H1 (cell line): ENCODE measurements at regions not wholly inside any gene's neighbourhood (a gene's known extent, or its start where the extent isn't known, plus 50 kb on each side); places are given as distances from the start of the nearest gene placed in this dataset.

Experiments
- CTCF ChIA-PET: fragments of 300-600 bp; sonication (Branson Sonifier 250); formaldehyde crosslinking; loops from one replicate; lab custom pipeline; 2021; ENCODE audit not compliant: partially characterized antibody; lab: Charles Lee
- POLR2A ChIA-PET: fragments of 300-600 bp; sonication (Branson Sonifier 250); formaldehyde crosslinking; loops from one replicate; lab custom pipeline; 2021; ENCODE audit warnings: inconsistent platforms; ENCODE audit not compliant: partially characterized antibody; lab: Charles Lee
- DNase-seq, 2 experiments: peaks; one replicate each; pipeline versions ENCODE4 v3.0.0 to v3.0.0-alpha.2; 2010 to 2022; ENCODE audit warnings: low spot score in 2 of 2, low read depth in 1 of 2, mixed read lengths in 1 of 2
- FAIRE-seq: peaks from 2 replicates; lab custom pipeline; 2011; peaks lifted over from hg19 to GRCh38; lab: Jason Lieb, UNC
- H2AFZ ChIP-seq: 2 replicates; pipeline ENCODE4 v1.8.1; 2012; ENCODE audit warnings: low read length, inconsistent platforms
- H2AK5ac ChIP-seq: 2 replicates; pipeline ENCODE4 v1.6.1; 2013; ENCODE audit warnings: low read depth, low read length
- H2BK120ac ChIP-seq: replicated peaks from 2 replicates; pipeline ENCODE3; 2013; ENCODE audit warnings: low read depth, low read length, inconsistent platforms
- H2BK12ac ChIP-seq: 2 replicates; pipeline ENCODE4 v1.6.1; 2013; ENCODE audit warnings: low read depth, low read length
- H2BK15ac ChIP-seq: 2 replicates; pipeline ENCODE4 v1.6.1; 2013; ENCODE audit warnings: low read length
- H2BK20ac ChIP-seq: 2 replicates; pipeline ENCODE4 v1.6.1; 2013; ENCODE audit warnings: low read length
- H2BK5ac ChIP-seq: 2 replicates; pipeline ENCODE4 v1.6.1; 2013; ENCODE audit warnings: low read depth, low read length
- H3K14ac ChIP-seq: 2 replicates; pipeline ENCODE4 v1.6.1; 2013; ENCODE audit warnings: inconsistent platforms; ENCODE audit not compliant: insufficient read length
- H3K18ac ChIP-seq: 2 replicates; pipeline ENCODE4 v1.6.1; 2013; ENCODE audit warnings: low read length; ENCODE audit errors: extremely low read depth
- H3K23ac ChIP-seq: 2 replicates; pipeline ENCODE4 v1.6.1; 2013; ENCODE audit warnings: inconsistent platforms; ENCODE audit not compliant: insufficient read length
- H3K23me2 ChIP-seq: 2 replicates; pipeline ENCODE4 v1.6.1; 2013; ENCODE audit warnings: low read depth, low read length
- H3K27ac ChIP-seq: 2 replicates; pipeline ENCODE4 v1.6.1; 2011; ENCODE audit warnings: low read depth, low read length, inconsistent platforms
- H3K27me3 ChIP-seq, 4 experiments: replicated peaks in 1 of 4; 1 replicate in 1 of 4; 2 replicates in 3 of 4; pipeline versions ENCODE4 v1.6.1 to v1.8.1; 2011 to 2013; ENCODE audit warnings: low read length in 3 of 4, mild to moderate bottlenecking in 3 of 4, inconsistent platforms in 2 of 4, mixed read lengths in 2 of 4, moderate library complexity in 1 of 4; ENCODE audit not compliant: control insufficient read depth in 3 of 4, insufficient read depth in 3 of 4; ENCODE audit errors: extremely low read depth in 1 of 4
- H3K36me3 ChIP-seq, 4 experiments: 2 replicates each; pipeline versions ENCODE4 v1.6.1 to v1.8.1; 2011 to 2013; ENCODE audit warnings: mild to moderate bottlenecking in 4 of 4, low read length in 3 of 4, moderate library complexity in 2 of 4, control low read depth in 1 of 4, inconsistent platforms in 1 of 4; ENCODE audit not compliant: insufficient read depth in 4 of 4, control insufficient read depth in 2 of 4
- H3K4ac ChIP-seq: replicated peaks from 2 replicates; pipeline ENCODE3; 2013; ENCODE audit warnings: low read length, low read depth, mixed read lengths, inconsistent platforms; ENCODE audit not compliant: insufficient read length
- H3K4me1 ChIP-seq, 4 experiments: replicated peaks in 1 of 4; 1 replicate in 1 of 4; 2 replicates in 3 of 4; pipeline versions ENCODE4 v1.6.1 to v1.8.1; 2011 to 2013; ENCODE audit warnings: low read length in 3 of 4, inconsistent platforms in 2 of 4, mixed read lengths in 1 of 4; ENCODE audit not compliant: insufficient read depth in 4 of 4, control insufficient read depth in 3 of 4
- H3K4me2 ChIP-seq, 2 experiments: 2 replicates each; pipeline versions ENCODE4 v1.6.1 to v1.8.1; 2011 to 2013; ENCODE audit warnings: low read depth in 2 of 2, low read length in 2 of 2, control low read depth in 1 of 2, inconsistent platforms in 1 of 2, mild to moderate bottlenecking in 1 of 2; ENCODE audit not compliant: insufficient read depth in 1 of 2
- H3K4me3 ChIP-seq, 4 experiments: fragments of 200-600, 300-600 bp in 1 of 4; sonication (generic), shearing (Covaris generic), sonication (Bioruptor Twin) in 1 of 4; 2 replicates each; pipeline versions ENCODE4 v1.5.1 to v1.8.1; 2011 to 2016; ENCODE audit warnings: low read length in 4 of 4, low read depth in 3 of 4, control low read depth in 2 of 4, inconsistent platforms in 2 of 4, mild to moderate bottlenecking in 2 of 4, mixed read lengths in 1 of 4, moderate library complexity in 1 of 4; ENCODE audit not compliant: insufficient read depth in 2 of 4; ENCODE audit errors: extremely low read depth in 1 of 4
- H3K56ac ChIP-seq: replicated peaks from 2 replicates; pipeline ENCODE3; 2013; ENCODE audit warnings: low read depth, mild to moderate bottlenecking, mixed read lengths, low read length, inconsistent platforms; ENCODE audit not compliant: insufficient read length
- H3K79me1 ChIP-seq: 2 replicates; pipeline ENCODE4 v1.6.1; 2013; ENCODE audit warnings: low read depth, low read length, control low read depth
- H3K79me2 ChIP-seq, 2 experiments: 2 replicates each; pipeline versions ENCODE4 v1.6.1 to v1.8.1; 2012 to 2013; ENCODE audit warnings: low read length in 2 of 2, mild to moderate bottlenecking in 2 of 2, inconsistent platforms in 1 of 2; ENCODE audit not compliant: insufficient read depth in 2 of 2, control insufficient read depth in 1 of 2
- H3K9ac ChIP-seq, 4 experiments: replicated peaks in 1 of 4; 1 replicate in 1 of 4; 2 replicates in 3 of 4; pipeline versions ENCODE4 v1.6.1 to v1.8.1; 2011 to 2013; ENCODE audit warnings: low read depth in 3 of 4, low read length in 3 of 4, control low read depth in 2 of 4, mild to moderate bottlenecking in 2 of 4, moderate library complexity in 2 of 4, inconsistent platforms in 1 of 4; ENCODE audit errors: extremely low read depth in 1 of 4
- H3K9me3 ChIP-seq, 2 experiments: 2 replicates each; pipeline versions ENCODE4 v1.6.1 to v1.8.1; 2012 to 2013; ENCODE audit warnings: mild to moderate bottlenecking in 2 of 2, moderate library complexity in 2 of 2, control low read depth in 1 of 2, inconsistent platforms in 1 of 2, low read depth in 1 of 2, low read length in 1 of 2, mixed read lengths in 1 of 2; ENCODE audit not compliant: insufficient read depth in 2 of 2
- H4K20me1 ChIP-seq, 2 experiments: replicated peaks in 1 of 2; 2 replicates each; pipeline versions ENCODE3 to v1.8.1; 2011 to 2013; ENCODE audit warnings: inconsistent platforms in 2 of 2, low read length in 2 of 2, mild to moderate bottlenecking in 1 of 2; ENCODE audit not compliant: insufficient read depth in 2 of 2, control insufficient read depth in 1 of 2
- H4K5ac ChIP-seq: 2 replicates; pipeline ENCODE4 v1.6.1; 2013; ENCODE audit warnings: low read length, low read depth, mixed read lengths, inconsistent platforms; ENCODE audit not compliant: insufficient read length
- H4K8ac ChIP-seq: 2 replicates; pipeline ENCODE4 v1.8.0; 2013; ENCODE audit warnings: mild to moderate bottlenecking, moderate library complexity, low read length, inconsistent platforms; ENCODE audit not compliant: insufficient read depth; ENCODE audit errors: extremely low read depth
- H4K91ac ChIP-seq: replicated peaks from 2 replicates; pipeline ENCODE3; 2013; ENCODE audit warnings: low read length, mixed read lengths, inconsistent platforms; ENCODE audit not compliant: insufficient read length
- ASH2L ChIP-seq: fragments of 200-600, 300-600 bp; sonication (generic); IDR thresholded peaks from one replicate; pipeline ENCODE4 v1.7.1; 2017; ENCODE audit warnings: low read length
- CEBPB ChIP-seq: IDR thresholded peaks from 2 replicates; pipeline ENCODE4 v1.6.1; 2012; ENCODE audit warnings: low read depth, low read length
- EGR1 ChIP-seq: IDR thresholded peaks from 2 replicates; pipeline ENCODE4 v1.6.1; 2011; ENCODE audit warnings: low read depth, low read length, borderline replicate concordance
- KDM1A ChIP-seq: fragments of 200-600, 300-600 bp; sonication (generic); IDR thresholded peaks from 2 replicates; pipeline ENCODE4 v1.7.1; 2016; ENCODE audit warnings: mild to moderate bottlenecking, low read length, borderline replicate concordance
- RBBP5 ChIP-seq: IDR thresholded peaks from 2 replicates; pipeline ENCODE4 v1.7.1; 2012; ENCODE audit warnings: low read depth, mild to moderate bottlenecking, inconsistent platforms, low read length, moderate library complexity, borderline replicate concordance
- SP1 ChIP-seq: IDR thresholded peaks from 2 replicates; pipeline ENCODE4 v1.6.1; 2011; ENCODE audit warnings: low read depth, low read length
- SP4 ChIP-seq: IDR thresholded peaks from 2 replicates; pipeline ENCODE4 v1.6.1; 2012; ENCODE audit warnings: low read length, inconsistent platforms
- TAF1 ChIP-seq: IDR thresholded peaks from 2 replicates; pipeline ENCODE4 v1.6.1; 2011; ENCODE audit warnings: mild to moderate bottlenecking, low read depth, low read length
- WGBS, 2 experiments: shearing (Covaris generic) in 1 of 2; methylation state at CpG; one replicate each; pipeline versions ENCODE4 v1.1.6 to v1.1.7; 2013 to 2015; ENCODE audit warnings: low lambda C conversion rate in 2 of 2, mixed read lengths in 2 of 2, inconsistent platforms in 1 of 2, low coverage in 1 of 2, missing lambda C conversion rate in 1 of 2; ENCODE audit not compliant: insufficient replicate concordance in 2 of 2, insufficient coverage in 1 of 2, insufficient read length in 1 of 2; ENCODE audit errors: extremely low coverage in 1 of 2, missing lambda C conversion rate in 1 of 2; 5-methylcytosine and 5-hydroxymethylcytosine counted together

GRCh38 chr18:10322004-10322403 lies 132.4 kb upstream of the APCDD1 start:
- CTCF ChIA-PET = interaction anchor here (1.0 to 1.4 kb wide), 4 partner anchors 9 to 160 kb away, joined by 3 to 4 read pairs (median 4); no protein-coding TSS in a partner anchor
- Histone ChIP-seq H2BK12ac (no peak overlapping the region), H4K8ac (no peak overlapping the region)
- TF ChIP-seq CEBPB (no peak), SP1 (no peak), ASH2L (no peak), KDM1A (no peak), EGR1 (no peak), TAF1 (no peak), RBBP5 (no peak), SP4 (no peak)

More at GRCh38 chr18:10322004-10322403, 132.4 kb upstream of the APCDD1 start:
- Histone ChIP-seq H2BK120ac (no peak overlapping the region), H3K27ac (no peak overlapping the region), H3K14ac (no peak overlapping the region), H3K79me2 (no peaks in the 10 kb centered on the region), H3K23ac (no peak overlapping the region), H2AFZ (no peak overlapping the region), H3K18ac (no peak overlapping the region), H4K91ac (no peak overlapping the region), H2BK15ac (no peak overlapping the region; the same call in 1 of the 2 replicates), H3K4ac (no peak overlapping the region), H3K4me3 (no peak overlapping the region), H3K56ac (no peak overlapping the region), H3K9me3 (no peaks in the 10 kb centered on the region), H3K4me2 (no peak overlapping the region), H3K23me2 (no peaks in the 10 kb centered on the region), H2BK5ac (no peak overlapping the region), H3K9ac (no peak overlapping the region), H3K36me3 (no peaks in the 10 kb centered on the region), H3K79me1 (no peaks in the 10 kb centered on the region), H4K20me1 (no peaks in the 10 kb centered on the region), H2BK20ac (no peak overlapping the region), H3K4me1 (peaks cover 6 to 8% (median 6%) of the 10 kb centered on the region in 4 experiments; a peak in 6 of 7 replicates), H4K5ac (no peak overlapping the region), H3K27me3 (no peaks in the 10 kb centered on the region), H2AK5ac (no peak overlapping the region)
- FAIRE-seq (no peak), DNase-seq (no peak)
- WGBS, 2 experiments = 95% methylated on average over 7 of the region's 7 CpGs; no CpG with 5 or more reads in 1 of the 2 experiments
- POLR2A ChIA-PET = no interaction called here
